ENCODE measurements at regions not wholly inside any gene's neighbourhood (a gene's known extent, or its start where the extent isn't known, plus 50 kb on each side); places are given as distances from the start of the nearest gene placed in this dataset.

GRCh38 chr12:115810122-115810901 is 467.2 kb downstream of the MED13L start:
- H4K20me1 ChIP-seq (ENCODE audit: insufficient read depth) = no peaks in the 10 kb centered on the region
- H3K27me3 ChIP-seq (ENCODE audit: insufficient read depth, low read depth, low read length) = no peaks in the 10 kb centered on the region
- H3K36me3 ChIP-seq (ENCODE audit: insufficient read depth, low read length) = no peaks in the 10 kb centered on the region
- H3F3A ChIP-seq (ENCODE audit: insufficient read depth, low read length, poor library complexity, severe bottlenecking) = no peaks in the 10 kb centered on the region
- TF ChIP-seq MXI1 (conservative IDR thresholded peaks at IDR 0.05; ENCODE audit: poor library complexity, severe bottlenecking) (no peak), REST (IDR thresholded peaks at IDR 0.05; ENCODE audit: borderline replicate concordance) (no peak), TAF1 (IDR thresholded peaks at IDR 0.05; ENCODE audit: low read depth) (no peak), POLR2AphosphoS5 (IDR thresholded peaks at IDR 0.05) (no peak), EP300 (conservative IDR thresholded peaks at IDR 0.05; ENCODE audit: poor library complexity, severe bottlenecking) (no peak), CTCF (IDR thresholded peaks at IDR 0.05; ENCODE audit: poor library complexity, severe bottlenecking) (no peak), SMC3 (conservative IDR thresholded peaks at IDR 0.05; ENCODE audit: poor library complexity) (no peak), EZH2 (IDR thresholded peaks at IDR 0.05; ENCODE audit: borderline replicate concordance, insufficient read depth, low read length, poor library complexity, severe bottlenecking) (no peak), RAD21 (conservative IDR thresholded peaks at IDR 0.05) (no peak)
- no peak overlapping the region for H3K4me2 ChIP-seq (ENCODE audit: low read length)
- no peaks in the 10 kb centered on the region for H3K9me2 ChIP-seq (ENCODE audit: insufficient read depth, low read length)
- H3K4me3 ChIP-seq (ENCODE audit: low read length) = no peak overlapping the region
- H2AFZ ChIP-seq (ENCODE audit: low read depth, low read length) = no peak overlapping the region
- no peak overlapping the region for H3K27ac ChIP-seq (ENCODE audit: low read length)
- H3K79me2 ChIP-seq (replicated peaks; ENCODE audit: insufficient read depth, low read length) = no peaks in the 10 kb centered on the region
- no peak overlapping the region for H3K9ac ChIP-seq (ENCODE audit: low read length)
- no peaks in the 10 kb centered on the region for H3K9me3 ChIP-seq (ENCODE audit: low read length)

- no peaks in the 10 kb centered on the region for H3K9me2 ChIP-seq (ENCODE audit: insufficient read depth, low read length)
- H2AFZ ChIP-seq (ENCODE audit: low read depth, low read length) = no peak overlapping the region
- no peaks in the 10 kb centered on the region for H3F3A ChIP-seq (ENCODE audit: insufficient read depth, low read length, poor library complexity, severe bottlenecking)
- no peak overlapping the region for H3K27ac ChIP-seq (ENCODE audit: low read length)
- no peaks in the 10 kb centered on the region for H3K36me3 ChIP-seq (ENCODE audit: insufficient read depth, low read length)
- H3K27me3 ChIP-seq (ENCODE audit: insufficient read depth, low read depth, low read length) = no peaks in the 10 kb centered on the region
- H3K79me2 ChIP-seq (replicated peaks; ENCODE audit: insufficient read depth, low read length) = no peaks in the 10 kb centered on the region
- no peaks in the 10 kb centered on the region for H3K9me3 ChIP-seq (ENCODE audit: low read length)
- TF ChIP-seq RAD21 (conservative IDR thresholded peaks at IDR 0.05) (no peak), EP300 (conservative IDR thresholded peaks at IDR 0.05; ENCODE audit: poor library complexity, severe bottlenecking) (no peak), EZH2 (IDR thresholded peaks at IDR 0.05; ENCODE audit: borderline replicate concordance, insufficient read depth, low read length, poor library complexity, severe bottlenecking) (no peak), CTCF (IDR thresholded peaks at IDR 0.05; ENCODE audit: poor library complexity, severe bottlenecking) (no peak), TAF1 (IDR thresholded peaks at IDR 0.05; ENCODE audit: low read depth) (no peak), MXI1 (conservative IDR thresholded peaks at IDR 0.05; ENCODE audit: poor library complexity, severe bottlenecking) (no peak), SMC3 (conservative IDR thresholded peaks at IDR 0.05; ENCODE audit: poor library complexity) (no peak), REST (IDR thresholded peaks at IDR 0.05; ENCODE audit: borderline replicate concordance) (no peak), POLR2AphosphoS5 (IDR thresholded peaks at IDR 0.05) (no peak)
- no peaks in the 10 kb centered on the region for H4K20me1 ChIP-seq (ENCODE audit: insufficient read depth)
- no peak overlapping the region for H3K4me3 ChIP-seq (ENCODE audit: low read length)
- H3K9ac ChIP-seq (ENCODE audit: low read length) = no peak overlapping the region
- no peak overlapping the region for H3K4me2 ChIP-seq (ENCODE audit: low read length)
These were observed 471.5 kb downstream of the MED13L start for GRCh38 chr12:115806000-115806399.
